ENCODE measurements at regions not wholly inside any gene's neighbourhood (a gene's known extent, or its start where the extent isn't known, plus 50 kb on each side); places are given as distances from the start of the nearest gene placed in this dataset.
"Not testable (repeated sequence)": the region's sequence is repeated elsewhere in the genome, so short reads cannot be mapped to it uniquely, and the experiment has no call there.

GRCh38 chr9:62915168-62915567 is 1725.3 kb downstream of the SPATA31A7 start:
- H3K36me3 ChIP-seq (replicated peaks); in situ Hi-C loops (cut with HindIII; ENCODE audit: low pct_ligation_motif_present, low sequenced_read_pairs); DNase-seq; H3K4me3 ChIP-seq (ENCODE audit: low read depth, low read length); H3K27ac ChIP-seq; H3K27me3 ChIP-seq (replicated peaks): not testable (repeated sequence)

- H3K4me3 ChIP-seq (ENCODE audit: low read depth, low read length); DNase-seq; in situ Hi-C loops (cut with HindIII; ENCODE audit: low pct_ligation_motif_present, low sequenced_read_pairs); H3K36me3 ChIP-seq (replicated peaks); H3K27ac ChIP-seq; H3K27me3 ChIP-seq (replicated peaks): not testable (repeated sequence)
These were observed 1725.8 kb downstream of the SPATA31A7 start for GRCh38 chr9:62915661-62916060.

GRCh38 chr9:62918648-62919385 is 1729.0 kb downstream of the SPATA31A7 start:
- H3K36me3 ChIP-seq (replicated peaks); H3K27ac ChIP-seq; in situ Hi-C loops (cut with HindIII; ENCODE audit: low pct_ligation_motif_present, low sequenced_read_pairs); H3K4me3 ChIP-seq (ENCODE audit: low read depth, low read length); H3K27me3 ChIP-seq (replicated peaks); DNase-seq: not testable (repeated sequence)

- DNase-seq; H3K36me3 ChIP-seq (replicated peaks); H3K4me3 ChIP-seq (ENCODE audit: low read depth, low read length); in situ Hi-C loops (cut with HindIII; ENCODE audit: low pct_ligation_motif_present, low sequenced_read_pairs); H3K27me3 ChIP-seq (replicated peaks); H3K27ac ChIP-seq: not testable (repeated sequence)
These were observed 1741.6 kb downstream of the SPATA31A7 start for GRCh38 chr9:62931484-62931883.

DNA sequence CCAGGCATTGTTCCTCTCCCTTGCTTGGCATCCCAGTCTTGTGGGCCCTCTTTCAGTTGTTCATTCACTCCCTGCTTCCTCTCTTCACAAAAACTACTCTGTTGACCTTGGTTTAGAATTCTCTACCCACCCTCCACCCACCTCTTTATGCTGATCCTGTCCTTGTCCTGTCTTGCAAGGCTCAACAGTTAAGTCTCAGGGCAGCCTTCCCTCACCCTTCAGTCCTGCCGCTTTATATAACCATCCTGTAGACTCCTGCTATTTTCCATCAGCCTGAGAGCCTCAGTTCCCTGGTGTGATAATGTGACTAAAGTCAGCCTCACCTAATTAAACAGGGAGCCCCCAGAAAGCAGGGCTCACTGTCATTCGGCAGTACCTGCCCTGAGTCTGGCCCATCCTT is 1763.0 kb downstream of the SPATA31A7 start:
- H3K36me3 ChIP-seq (replicated peaks); DNase-seq; in situ Hi-C loops (cut with HindIII; ENCODE audit: low pct_ligation_motif_present, low sequenced_read_pairs); H3K4me3 ChIP-seq (ENCODE audit: low read depth, low read length); H3K27ac ChIP-seq; H3K27me3 ChIP-seq (replicated peaks): not testable (repeated sequence)

Measured in brain microvascular endothelial cell (primary cell).